HL-60 (cell line): ENCODE measurements at regions not wholly inside any gene's neighbourhood (a gene's known extent, or its start where the extent isn't known, plus 50 kb on each side); places are given as distances from the start of the nearest gene placed in this dataset.

Source experiments
- DNase-seq, 2 experiments: peaks; one replicate each; pipeline ENCODE4 v3.0.0-alpha.2; 2010 to 2020; ENCODE audit warnings: low read depth in 1 of 2, low spot score in 1 of 2
- H3K27ac ChIP-seq: fragments of 250-450 bp; sonication (Bioruptor Pico); replicated peaks from 2 replicates; pipeline ENCODE4 v1.5.1; 2020; ENCODE audit warnings: mild to moderate bottlenecking, moderate library complexity
- H3K27me3 ChIP-seq: fragments of 250-450 bp; sonication (Bioruptor Pico); 2 replicates; pipeline ENCODE4 v1.5.1; 2021; ENCODE audit warnings: mild to moderate bottlenecking, moderate library complexity; ENCODE audit not compliant: insufficient read depth, poor library complexity, severe bottlenecking
- H3K4me3 ChIP-seq: replicated peaks from 2 replicates; pipeline ENCODE4 v1.5.1; 2011; ENCODE audit warnings: mild to moderate bottlenecking, control low read depth, low read length; ENCODE audit not compliant: insufficient read depth
- CTCF ChIP-seq: IDR thresholded peaks from one replicate; pipeline ENCODE4 v1.5.1; 2011; ENCODE audit warnings: low read length, control low read depth, inconsistent platforms; ENCODE audit not compliant: insufficient read depth
- GABPA ChIP-seq: IDR thresholded peaks from 2 replicates; pipeline ENCODE4 v1.6.1; 2012; ENCODE audit warnings: low read depth
- POLR2AphosphoS5 ChIP-seq: IDR thresholded peaks from 2 replicates; pipeline ENCODE4 v1.6.1; 2012; ENCODE audit warnings: low read depth
- REST ChIP-seq: IDR thresholded peaks from 2 replicates; pipeline ENCODE4 v1.6.1; 2012; ENCODE audit warnings: low read depth; ENCODE audit not compliant: insufficient replicate concordance
- SPI1 ChIP-seq: IDR thresholded peaks from 2 replicates; pipeline ENCODE4 v1.6.1; 2012; ENCODE audit warnings: low read depth, mild to moderate bottlenecking, borderline replicate concordance

GRCh38 chr4:36010397-36010929 lies 233.9 kb downstream of the ARAP2 start:
- no peak for DNase-seq
- TF ChIP-seq POLR2AphosphoS5 (no peak), CTCF (no peak), SPI1 (no peak), GABPA (no peak), REST (no peak)

GRCh38 chr4:36011381-36011780 lies 232.9 kb downstream of the ARAP2 start:
- no peak for DNase-seq
- no peak overlapping the region for H3K4me3 ChIP-seq
- no peaks in the 10 kb centered on the region for H3K27me3 ChIP-seq
- TF ChIP-seq CTCF (no peak), REST (no peak), SPI1 (no peak), GABPA (no peak), POLR2AphosphoS5 (no peak)
- H3K27ac ChIP-seq = no peak overlapping the region

More at GRCh38 chr4:36010397-36010929, 233.9 kb downstream of the ARAP2 start:
- no peak overlapping the region for H3K27ac ChIP-seq
- no peaks in the 10 kb centered on the region for H3K27me3 ChIP-seq
- H3K4me3 ChIP-seq = no peak overlapping the region

GRCh38 chr4:36012503-36012902 lies 231.8 kb downstream of the ARAP2 start:
- Histone ChIP-seq H3K27me3 (no peaks in the 10 kb centered on the region), H3K4me3 (no peak overlapping the region), H3K27ac (no peak overlapping the region)
- TF ChIP-seq GABPA = no peak
- no peak for TF ChIP-seq CTCF
- TF ChIP-seq REST = no peak
- TF ChIP-seq POLR2AphosphoS5 = no peak
- TF ChIP-seq SPI1 = no peak
- no peak for DNase-seq
